Hepatocyte (in vitro differentiated cells): ENCODE measurements at regions not wholly inside any gene's neighbourhood (a gene's known extent, or its start where the extent isn't known, plus 50 kb on each side); places are given as distances from the start of the nearest gene placed in this dataset.
"Not testable (repeated sequence)": the region's sequence is repeated elsewhere in the genome, so short reads cannot be mapped to it uniquely, and the experiment has no call there.

Source experiments
- DNase-seq: peaks from one replicate; pipeline ENCODE4 v3.0.0-alpha.2; 2016; ENCODE audit warnings: low spot score
- H2AFZ ChIP-seq: fragments of 200-600 bp; sonication (generic); 2 replicates; pipeline ENCODE4 v1.6.0; 2016; ENCODE audit warnings: antibody characterized with exemption, mild to moderate bottlenecking
- H3K27ac ChIP-seq: fragments of 200-600 bp; sonication (generic); 2 replicates; pipeline ENCODE4 v1.5.1; 2016; ENCODE audit warnings: mild to moderate bottlenecking
- H3K27me3 ChIP-seq: fragments of 200-600 bp; sonication (generic); 2 replicates; pipeline ENCODE4 v1.6.1; 2016
- H3K36me3 ChIP-seq: fragments of 200-600 bp; sonication (generic); replicated peaks from 2 replicates; pipeline ENCODE4 v1.5.1; 2016; ENCODE audit warnings: low read depth; ENCODE audit not compliant: insufficient read depth
- H3K4me1 ChIP-seq: fragments of 200-600 bp; sonication (generic); 2 replicates; pipeline ENCODE4 v1.5.1; 2016; ENCODE audit warnings: mild to moderate bottlenecking, moderate library complexity; ENCODE audit not compliant: insufficient read depth
- H3K4me2 ChIP-seq: fragments of 200-600 bp; sonication (generic); 2 replicates; pipeline ENCODE4 v1.6.0; 2016
- H3K4me3 ChIP-seq: fragments of 200-600 bp; sonication (generic); 2 replicates; pipeline ENCODE4 v1.5.1; 2016; ENCODE audit warnings: mild to moderate bottlenecking
- H3K79me2 ChIP-seq: fragments of 200-600 bp; sonication (generic); 2 replicates; pipeline ENCODE4 v1.6.0; 2017; ENCODE audit warnings: mild to moderate bottlenecking
- H3K9me2 ChIP-seq: fragments of 200-600 bp; sonication (generic); replicated peaks from 2 replicates; pipeline ENCODE4 v1.6.0; 2017; ENCODE audit warnings: mild to moderate bottlenecking; ENCODE audit not compliant: insufficient read depth
- H3K9me3 ChIP-seq: fragments of 200-600 bp; sonication (generic); 2 replicates; pipeline ENCODE4 v1.5.1; 2016; ENCODE audit warnings: low read depth, mild to moderate bottlenecking
- H4K20me1 ChIP-seq: fragments of 200-600 bp; sonication (generic); 2 replicates; pipeline ENCODE4 v1.6.0; 2016; ENCODE audit warnings: mild to moderate bottlenecking; ENCODE audit not compliant: insufficient read depth, poor library complexity, severe bottlenecking
- CTCF ChIP-seq: fragments of 200-600 bp; sonication (generic); IDR thresholded peaks from 2 replicates; pipeline ENCODE4 v1.5.1; 2016; ENCODE audit warnings: antibody characterized with exemption, mild to moderate bottlenecking; ENCODE audit not compliant: poor library complexity
- EZH2 ChIP-seq: fragments of 200-600 bp; sonication (generic); IDR thresholded peaks from 2 replicates; pipeline ENCODE4 v1.6.1; 2016; ENCODE audit warnings: antibody characterized with exemption, mild to moderate bottlenecking, borderline replicate concordance
- EZH2phosphoT487 ChIP-seq: fragments of 200-600 bp; sonication (generic); IDR thresholded peaks from one replicate; pipeline ENCODE4 v1.6.1; 2018; ENCODE audit warnings: antibody characterized with exemption, mild to moderate bottlenecking, low read depth, moderate library complexity; ENCODE audit not compliant: unreplicated experiment, severe bottlenecking
- WGBS: methylation state at CpG from one replicate; pipeline ENCODE4 v1.1.6; 2016; ENCODE audit warnings: low lambda C conversion rate; ENCODE audit errors: missing lambda C conversion rate; 5-methylcytosine and 5-hydroxymethylcytosine counted together

GRCh38 chr5:92836855-92837755 is 743.9 kb downstream of the NR2F1-AS1 start:
- H3K36me3 ChIP-seq: no peaks in the 10 kb centered on the region
- 76% methylated on average over 3 of the region's 3 CpGs for WGBS
- H3K9me2 ChIP-seq: no peaks in the 10 kb centered on the region
- H3K4me2 ChIP-seq: no peak overlapping the region
- H3K4me3 ChIP-seq: no peak overlapping the region
- no peaks in the 10 kb centered on the region for H3K27me3 ChIP-seq
- no peak overlapping the region for H2AFZ ChIP-seq
- H3K27ac ChIP-seq: no peak overlapping the region
- H3K9me3 ChIP-seq: no peaks in the 10 kb centered on the region
- TF ChIP-seq CTCF (no peak), EZH2phosphoT487 (no peak), EZH2 (no peak)
- no peaks in the 10 kb centered on the region for H4K20me1 ChIP-seq
- H3K79me2 ChIP-seq: no peaks in the 10 kb centered on the region
- no peaks in the 10 kb centered on the region for H3K4me1 ChIP-seq
- DNase-seq: no peak

GRCh38 chr5:92835712-92836111 is 745.3 kb downstream of the NR2F1-AS1 start:
- WGBS: 4% methylated on average over 1 of the region's 1 CpG
- no peaks in the 10 kb centered on the region for H4K20me1 ChIP-seq
- H3K27ac ChIP-seq: no peak overlapping the region
- no peak for DNase-seq
- H3K27me3 ChIP-seq: no peaks in the 10 kb centered on the region
- H3K4me3 ChIP-seq: no peak overlapping the region
- no peaks in the 10 kb centered on the region for H3K79me2 ChIP-seq
- no peaks in the 10 kb centered on the region for H3K4me1 ChIP-seq
- TF ChIP-seq EZH2phosphoT487 (no peak), CTCF (no peak), EZH2 (no peak)
- H3K9me3 ChIP-seq: no peaks in the 10 kb centered on the region
- H3K36me3 ChIP-seq: no peaks in the 10 kb centered on the region
- no peaks in the 10 kb centered on the region for H3K9me2 ChIP-seq
- H2AFZ ChIP-seq: no peak overlapping the region
- no peak overlapping the region for H3K4me2 ChIP-seq

GRCh38 chr5:92823551-92823950 is 757.5 kb downstream of the NR2F1-AS1 start:
- not testable (repeated sequence) for H3K9me3 ChIP-seq, H2AFZ ChIP-seq, H3K27ac ChIP-seq, H4K20me1 ChIP-seq, H3K4me2 ChIP-seq, H3K79me2 ChIP-seq, DNase-seq, H3K4me1 ChIP-seq, H3K36me3 ChIP-seq, H3K27me3 ChIP-seq, H3K4me3 ChIP-seq, H3K9me2 ChIP-seq
- 90% methylated on average over 3 of the region's 3 CpGs for WGBS

GRCh38 chr5:92822183-92822582 is 758.8 kb downstream of the NR2F1-AS1 start:
- Histone ChIP-seq H4K20me1 (no peaks in the 10 kb centered on the region), H3K9me3 (no peaks in the 10 kb centered on the region), H3K36me3 (no peaks in the 10 kb centered on the region), H3K27me3 (no peaks in the 10 kb centered on the region), H3K79me2 (no peaks in the 10 kb centered on the region), H3K27ac (no peak overlapping the region), H3K9me2 (no peaks in the 10 kb centered on the region), H3K4me1 (no peaks in the 10 kb centered on the region), H3K4me3 (no peak overlapping the region), H3K4me2 (no peak overlapping the region), H2AFZ (no peak overlapping the region)
- 78% methylated on average over 9 of the region's 9 CpGs for WGBS
- TF ChIP-seq EZH2 (no peak), CTCF (no peak), EZH2phosphoT487 (no peak)
- DNase-seq: no peak
